ENCODE measurements at regions not wholly inside any gene's neighbourhood (a gene's known extent, or its start where the extent isn't known, plus 50 kb on each side); places are given as distances from the start of the nearest gene placed in this dataset.

GRCh38 chr10:2076528-2076927 lies 339.2 kb upstream of the ADARB2 start:
- Histone ChIP-seq H3K27me3 (ENCODE audit: control insufficient read depth, insufficient read depth, low read length) (no peaks in the 10 kb centered on the region), H3K9me3 (ENCODE audit: control insufficient read depth, low read depth, low read length) (no peaks in the 10 kb centered on the region), H3K4me3 (ENCODE audit: low read length) (no peak overlapping the region), H3K36me3 (ENCODE audit: control insufficient read depth, insufficient read depth, low read length) (no peaks in the 10 kb centered on the region), H3K27ac (ENCODE audit: low read length) (no peak overlapping the region), H3K4me1 (ENCODE audit: control insufficient read depth, insufficient read depth, low read length) (peaks cover 21% of the 10 kb centered on the region)
- no peak for DNase-seq
- no CpG with 5 or more reads among the region's 11 CpGs for WGBS (ENCODE audit: insufficient coverage, low lambda C conversion rate)

GRCh38 chr10:2067015-2067414 lies 329.7 kb upstream of the ADARB2 start:
- H3K4me3 ChIP-seq (ENCODE audit: low read length), result no peak overlapping the region
- DNase-seq, result no peak
- no peak overlapping the region for H3K27ac ChIP-seq (ENCODE audit: low read length)
- no peaks in the 10 kb centered on the region for H3K9me3 ChIP-seq (ENCODE audit: control insufficient read depth, low read depth, low read length)
- H3K4me1 ChIP-seq (ENCODE audit: control insufficient read depth, insufficient read depth, low read length), result no peaks in the 10 kb centered on the region
- 73% methylated on average over 2 of the region's 2 CpGs for WGBS (ENCODE audit: insufficient coverage, low lambda C conversion rate)
- no peaks in the 10 kb centered on the region for H3K27me3 ChIP-seq (ENCODE audit: control insufficient read depth, insufficient read depth, low read length)
- no peaks in the 10 kb centered on the region for H3K36me3 ChIP-seq (ENCODE audit: control insufficient read depth, insufficient read depth, low read length)

GRCh38 chr10:2054728-2055127 lies 317.4 kb upstream of the ADARB2 start:
- WGBS (ENCODE audit: insufficient coverage, low lambda C conversion rate), result 0% methylated on average over 1 of the region's 3 CpGs

GRCh38 chr10:2053805-2054204 lies 316.5 kb upstream of the ADARB2 start:
- Histone ChIP-seq H3K27ac (ENCODE audit: low read length) (no peak overlapping the region), H3K27me3 (ENCODE audit: control insufficient read depth, insufficient read depth, low read length) (no peaks in the 10 kb centered on the region), H3K4me1 (ENCODE audit: control insufficient read depth, insufficient read depth, low read length) (no peaks in the 10 kb centered on the region), H3K9me3 (ENCODE audit: control insufficient read depth, low read depth, low read length) (no peaks in the 10 kb centered on the region), H3K36me3 (ENCODE audit: control insufficient read depth, insufficient read depth, low read length) (no peaks in the 10 kb centered on the region), H3K4me3 (ENCODE audit: low read length) (no peak overlapping the region)
- 100% methylated on average over 1 of the region's 5 CpGs for WGBS (ENCODE audit: insufficient coverage, low lambda C conversion rate)
- DNase-seq, result no peak

More at GRCh38 chr10:2054728-2055127, 317.4 kb upstream of the ADARB2 start:
- Histone ChIP-seq H3K36me3 (ENCODE audit: control insufficient read depth, insufficient read depth, low read length) (no peaks in the 10 kb centered on the region), H3K27me3 (ENCODE audit: control insufficient read depth, insufficient read depth, low read length) (no peaks in the 10 kb centered on the region), H3K9me3 (ENCODE audit: control insufficient read depth, low read depth, low read length) (no peaks in the 10 kb centered on the region), H3K4me3 (ENCODE audit: low read length) (no peak overlapping the region), H3K4me1 (ENCODE audit: control insufficient read depth, insufficient read depth, low read length) (no peaks in the 10 kb centered on the region), H3K27ac (ENCODE audit: low read length) (no peak overlapping the region)
- no peak for DNase-seq

- 86% methylated on average over 4 of the region's 7 CpGs for WGBS (ENCODE audit: insufficient coverage, low lambda C conversion rate)
- Histone ChIP-seq H3K27ac (ENCODE audit: low read length) (no peak overlapping the region), H3K36me3 (ENCODE audit: control insufficient read depth, insufficient read depth, low read length) (no peaks in the 10 kb centered on the region), H3K4me1 (ENCODE audit: control insufficient read depth, insufficient read depth, low read length) (no peaks in the 10 kb centered on the region), H3K4me3 (ENCODE audit: low read length) (no peak overlapping the region), H3K9me3 (ENCODE audit: control insufficient read depth, low read depth, low read length) (no peaks in the 10 kb centered on the region), H3K27me3 (ENCODE audit: control insufficient read depth, insufficient read depth, low read length) (no peaks in the 10 kb centered on the region)
- DNase-seq, result no peak
Measured at GRCh38 chr10:2051108-2051507, 313.8 kb upstream of the ADARB2 start.

GRCh38 chr10:2049560-2049959 lies 312.2 kb upstream of the ADARB2 start:
- Histone ChIP-seq H3K27ac (ENCODE audit: low read length) (no peak overlapping the region), H3K4me3 (ENCODE audit: low read length) (no peak overlapping the region), H3K27me3 (ENCODE audit: control insufficient read depth, insufficient read depth, low read length) (no peaks in the 10 kb centered on the region), H3K36me3 (ENCODE audit: control insufficient read depth, insufficient read depth, low read length) (no peaks in the 10 kb centered on the region), H3K4me1 (ENCODE audit: control insufficient read depth, insufficient read depth, low read length) (no peaks in the 10 kb centered on the region), H3K9me3 (ENCODE audit: control insufficient read depth, low read depth, low read length) (no peaks in the 10 kb centered on the region)
- DNase-seq, result no peak

GRCh38 chr10:2048337-2048973 lies 311.1 kb upstream of the ADARB2 start:
- H3K36me3 ChIP-seq (ENCODE audit: control insufficient read depth, insufficient read depth, low read length), result no peaks in the 10 kb centered on the region
- H3K4me3 ChIP-seq (ENCODE audit: low read length), result no peak overlapping the region
- no peaks in the 10 kb centered on the region for H3K9me3 ChIP-seq (ENCODE audit: control insufficient read depth, low read depth, low read length)
- H3K27me3 ChIP-seq (ENCODE audit: control insufficient read depth, insufficient read depth, low read length), result no peaks in the 10 kb centered on the region
- H3K27ac ChIP-seq (ENCODE audit: low read length), result no peak overlapping the region
- no CpG with 5 or more reads among the region's 5 CpGs for WGBS (ENCODE audit: insufficient coverage, low lambda C conversion rate)
- no peak for DNase-seq
- H3K4me1 ChIP-seq (ENCODE audit: control insufficient read depth, insufficient read depth, low read length), result no peaks in the 10 kb centered on the region

GRCh38 chr10:2047679-2048078 lies 310.4 kb upstream of the ADARB2 start:
- Histone ChIP-seq H3K9me3 (ENCODE audit: control insufficient read depth, low read depth, low read length) (no peaks in the 10 kb centered on the region), H3K4me1 (ENCODE audit: control insufficient read depth, insufficient read depth, low read length) (no peaks in the 10 kb centered on the region), H3K36me3 (ENCODE audit: control insufficient read depth, insufficient read depth, low read length) (no peaks in the 10 kb centered on the region), H3K27ac (ENCODE audit: low read length) (no peak overlapping the region), H3K4me3 (ENCODE audit: low read length) (no peak overlapping the region), H3K27me3 (ENCODE audit: control insufficient read depth, insufficient read depth, low read length) (no peaks in the 10 kb centered on the region)
- DNase-seq, result no peak
- 63% methylated on average over 2 of the region's 3 CpGs for WGBS (ENCODE audit: insufficient coverage, low lambda C conversion rate)

GRCh38 chr10:2043379-2043778 lies 306.1 kb upstream of the ADARB2 start:
- Histone ChIP-seq H3K9me3 (ENCODE audit: control insufficient read depth, low read depth, low read length) (no peaks in the 10 kb centered on the region), H3K36me3 (ENCODE audit: control insufficient read depth, insufficient read depth, low read length) (no peaks in the 10 kb centered on the region), H3K27me3 (ENCODE audit: control insufficient read depth, insufficient read depth, low read length) (no peaks in the 10 kb centered on the region), H3K27ac (ENCODE audit: low read length) (no peak overlapping the region), H3K4me3 (ENCODE audit: low read length) (no peak overlapping the region), H3K4me1 (ENCODE audit: control insufficient read depth, insufficient read depth, low read length) (no peaks in the 10 kb centered on the region)
- no CpG with 5 or more reads among the region's 8 CpGs for WGBS (ENCODE audit: insufficient coverage, low lambda C conversion rate)
- no peak for DNase-seq

- no CpG with 5 or more reads among the region's 2 CpGs for WGBS (ENCODE audit: insufficient coverage, low lambda C conversion rate)
- H3K4me1 ChIP-seq (ENCODE audit: control insufficient read depth, insufficient read depth, low read length), result no peaks in the 10 kb centered on the region
Measured at GRCh38 chr10:2038036-2038435, 300.7 kb upstream of the ADARB2 start.

GRCh38 chr10:2037246-2037645 lies 299.9 kb upstream of the ADARB2 start:
- no peak overlapping the region for H3K4me3 ChIP-seq (ENCODE audit: low read length)
- no peaks in the 10 kb centered on the region for H3K36me3 ChIP-seq (ENCODE audit: control insufficient read depth, insufficient read depth, low read length)
- no peak for DNase-seq
- no peak overlapping the region for H3K27ac ChIP-seq (ENCODE audit: low read length)
- no peaks in the 10 kb centered on the region for H3K27me3 ChIP-seq (ENCODE audit: control insufficient read depth, insufficient read depth, low read length)
- WGBS (ENCODE audit: insufficient coverage, low lambda C conversion rate), result 100% methylated on average over 1 of the region's 1 CpG
- H3K9me3 ChIP-seq (ENCODE audit: control insufficient read depth, low read depth, low read length), result peaks cover 3% of the 10 kb centered on the region
- no peaks in the 10 kb centered on the region for H3K4me1 ChIP-seq (ENCODE audit: control insufficient read depth, insufficient read depth, low read length)

More at GRCh38 chr10:2038036-2038435, 300.7 kb upstream of the ADARB2 start:
- DNase-seq, result no peak
- H3K27me3 ChIP-seq (ENCODE audit: control insufficient read depth, insufficient read depth, low read length), result no peaks in the 10 kb centered on the region
- H3K9me3 ChIP-seq (ENCODE audit: control insufficient read depth, low read depth, low read length), result peaks cover 3% of the 10 kb centered on the region
- no peak overlapping the region for H3K4me3 ChIP-seq (ENCODE audit: low read length)
- no peaks in the 10 kb centered on the region for H3K36me3 ChIP-seq (ENCODE audit: control insufficient read depth, insufficient read depth, low read length)
- no peak overlapping the region for H3K27ac ChIP-seq (ENCODE audit: low read length)

All from large intestine (tissue), 3 donors.